IPS-20b (cell line): ENCODE measurements at regions not wholly inside any gene's neighbourhood (a gene's known extent, or its start where the extent isn't known, plus 50 kb on each side); places are given as distances from the start of the nearest gene placed in this dataset.
"Not testable (repeated sequence)": the region's sequence is repeated elsewhere in the genome, so short reads cannot be mapped to it uniquely, and the experiment has no call there.

Experiments used
- H3K27ac ChIP-seq: one replicate; pipeline ENCODE4 v1.5.1; 2013; ENCODE audit warnings: low read length
- H3K27me3 ChIP-seq: 2 replicates; pipeline ENCODE4 v1.6.1; 2013; ENCODE audit warnings: mild to moderate bottlenecking, low read length, inconsistent platforms; ENCODE audit not compliant: insufficient read depth
- H3K36me3 ChIP-seq: 2 replicates; pipeline ENCODE4 v1.6.1; 2013; ENCODE audit warnings: low read depth, mild to moderate bottlenecking, inconsistent platforms, low read length, moderate library complexity; ENCODE audit not compliant: insufficient read depth
- H3K4me1 ChIP-seq: 2 replicates; pipeline ENCODE4 v1.6.1; 2013; ENCODE audit warnings: mild to moderate bottlenecking, control low read depth, inconsistent platforms, low read length, moderate library complexity; ENCODE audit not compliant: insufficient read depth
- H3K4me3 ChIP-seq: 2 replicates; pipeline ENCODE4 v1.5.1; 2013; ENCODE audit warnings: mild to moderate bottlenecking, low read length, inconsistent platforms
- H3K9ac ChIP-seq: 2 replicates; pipeline ENCODE4 v1.6.1; 2013; ENCODE audit warnings: low read depth, mild to moderate bottlenecking, inconsistent platforms, low read length, moderate library complexity
- H3K9me3 ChIP-seq: 2 replicates; pipeline ENCODE4 v1.6.1; 2013; ENCODE audit warnings: mild to moderate bottlenecking, low read depth, low read length, inconsistent platforms; ENCODE audit not compliant: insufficient read depth

- Histone ChIP-seq H3K9me3 (peaks cover 77% of the 10 kb centered on the region), H3K36me3 (no peaks in the 10 kb centered on the region), H3K4me3 (no peak overlapping the region; the same call in 1 of the 2 replicates), H3K9ac (no peak overlapping the region), H3K27ac (no peak overlapping the region), H3K4me1 (no peaks in the 10 kb centered on the region), H3K27me3 (no peaks in the 10 kb centered on the region)
Observed at GRCh38 chr20:29086938-29087337, 2170.5 kb upstream of the DEFB115 start.

GRCh38 chr20:29087887-29088286 is 2169.6 kb upstream of the DEFB115 start:
- H3K9me3 ChIP-seq: peaks cover 71% of the 10 kb centered on the region
- H3K36me3 ChIP-seq, H3K9ac ChIP-seq, H3K4me1 ChIP-seq, H3K27me3 ChIP-seq, H3K27ac ChIP-seq, H3K4me3 ChIP-seq: not testable (repeated sequence)

GRCh38 chr20:29088472-29088871 is 2169.0 kb upstream of the DEFB115 start:
- H3K27me3 ChIP-seq, H3K36me3 ChIP-seq, H3K4me3 ChIP-seq, H3K9ac ChIP-seq, H3K27ac ChIP-seq, H3K4me1 ChIP-seq: not testable (repeated sequence)
- H3K9me3 ChIP-seq: peaks cover 71% of the 10 kb centered on the region

GRCh38 chr20:29089409-29089808 is 2168.1 kb upstream of the DEFB115 start:
- H3K9me3 ChIP-seq: peaks cover 71% of the 10 kb centered on the region
- not testable (repeated sequence) for H3K4me1 ChIP-seq, H3K27ac ChIP-seq, H3K36me3 ChIP-seq, H3K27me3 ChIP-seq, H3K9ac ChIP-seq, H3K4me3 ChIP-seq

- H3K9me3 ChIP-seq: peaks cover 71% of the 10 kb centered on the region
- H3K27ac ChIP-seq, H3K36me3 ChIP-seq, H3K27me3 ChIP-seq, H3K4me1 ChIP-seq, H3K4me3 ChIP-seq, H3K9ac ChIP-seq: not testable (repeated sequence)
Observed at GRCh38 chr20:29093958-29094357, 2163.5 kb upstream of the DEFB115 start.

GRCh38 chr20:29096695-29097094 is 2160.8 kb upstream of the DEFB115 start:
- not testable (repeated sequence) for H3K27ac ChIP-seq, H3K27me3 ChIP-seq

GRCh38 chr20:29107884-29108283 is 2149.6 kb upstream of the DEFB115 start:
- H3K27ac ChIP-seq, H3K36me3 ChIP-seq, H3K4me3 ChIP-seq, H3K4me1 ChIP-seq, H3K27me3 ChIP-seq, H3K9ac ChIP-seq: not testable (repeated sequence)
- peaks cover 41% of the 10 kb centered on the region for H3K9me3 ChIP-seq

More at GRCh38 chr20:29096695-29097094, 2160.8 kb upstream of the DEFB115 start:
- not testable (repeated sequence) for H3K36me3 ChIP-seq, H3K4me3 ChIP-seq, H3K9ac ChIP-seq, H3K4me1 ChIP-seq
- H3K9me3 ChIP-seq: peaks cover 56% of the 10 kb centered on the region

GRCh38 chr20:29109386-29109785 is 2148.1 kb upstream of the DEFB115 start:
- not testable (repeated sequence) for H3K4me1 ChIP-seq, H3K4me3 ChIP-seq, H3K27me3 ChIP-seq, H3K36me3 ChIP-seq, H3K27ac ChIP-seq, H3K9ac ChIP-seq
- H3K9me3 ChIP-seq: peaks cover 44% of the 10 kb centered on the region

- H3K4me1 ChIP-seq, H3K9ac ChIP-seq, H3K36me3 ChIP-seq, H3K27me3 ChIP-seq, H3K4me3 ChIP-seq, H3K27ac ChIP-seq: not testable (repeated sequence)
- H3K9me3 ChIP-seq: peaks cover 82% of the 10 kb centered on the region
Observed at GRCh38 chr20:29115097-29115496, 2142.4 kb upstream of the DEFB115 start.

GRCh38 chr20:29119141-29119540 is 2138.3 kb upstream of the DEFB115 start:
- Histone ChIP-seq H3K9me3 (peaks cover 88% of the 10 kb centered on the region), H3K4me3 (no peak overlapping the region), H3K4me1 (no peaks in the 10 kb centered on the region), H3K27ac (no peak overlapping the region), H3K36me3 (no peaks in the 10 kb centered on the region), H3K9ac (no peak overlapping the region), H3K27me3 (no peaks in the 10 kb centered on the region)

- not testable (repeated sequence) for H3K4me3 ChIP-seq, H3K9ac ChIP-seq, H3K27ac ChIP-seq, H3K4me1 ChIP-seq, H3K36me3 ChIP-seq, H3K27me3 ChIP-seq
- peaks cover 88% of the 10 kb centered on the region for H3K9me3 ChIP-seq
Observed at GRCh38 chr20:29119684-29120083, 2137.8 kb upstream of the DEFB115 start.

- peaks cover 88% of the 10 kb centered on the region for H3K9me3 ChIP-seq
- H3K4me3 ChIP-seq, H3K36me3 ChIP-seq, H3K27me3 ChIP-seq, H3K27ac ChIP-seq, H3K4me1 ChIP-seq, H3K9ac ChIP-seq: not testable (repeated sequence)
Observed at GRCh38 chr20:29120088-29120487, 2137.4 kb upstream of the DEFB115 start.

GRCh38 chr20:29120575-29120974 is 2136.9 kb upstream of the DEFB115 start:
- H3K36me3 ChIP-seq, H3K4me3 ChIP-seq, H3K27me3 ChIP-seq, H3K4me1 ChIP-seq, H3K9ac ChIP-seq, H3K27ac ChIP-seq: not testable (repeated sequence)
- peaks cover 89% of the 10 kb centered on the region for H3K9me3 ChIP-seq
